ENCODE measurements at regions not wholly inside any gene's neighbourhood (a gene's known extent, or its start where the extent isn't known, plus 50 kb on each side); places are given as distances from the start of the nearest gene placed in this dataset.

DNA sequence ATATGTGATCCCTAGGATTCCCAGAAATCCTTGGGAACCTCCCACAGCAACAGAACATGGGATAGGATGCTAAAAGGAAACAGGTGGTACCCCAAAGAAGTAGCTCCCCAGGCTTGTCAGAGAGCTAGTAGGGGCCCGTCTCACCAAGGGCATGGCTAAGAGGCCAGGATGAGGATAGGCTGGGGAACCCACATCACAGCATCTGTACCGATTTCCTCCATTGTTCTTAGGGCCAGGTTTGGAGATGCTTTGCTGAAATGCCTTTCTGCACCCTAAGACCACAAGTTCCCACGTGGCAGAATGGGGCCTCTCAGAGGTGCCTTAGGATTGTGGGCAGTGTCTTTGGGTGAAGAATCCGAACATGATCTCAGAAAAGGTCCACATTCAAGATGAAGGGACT lies 169.5 kb downstream of the HS3ST3B1 start:
- H3K4me3 ChIP-seq (ENCODE audit: control insufficient read depth, low read depth, low read length) = no peak overlapping the region
- DNase-seq (ENCODE audit: low read depth) = no peak
- TF ChIP-seq, protein P1, sequence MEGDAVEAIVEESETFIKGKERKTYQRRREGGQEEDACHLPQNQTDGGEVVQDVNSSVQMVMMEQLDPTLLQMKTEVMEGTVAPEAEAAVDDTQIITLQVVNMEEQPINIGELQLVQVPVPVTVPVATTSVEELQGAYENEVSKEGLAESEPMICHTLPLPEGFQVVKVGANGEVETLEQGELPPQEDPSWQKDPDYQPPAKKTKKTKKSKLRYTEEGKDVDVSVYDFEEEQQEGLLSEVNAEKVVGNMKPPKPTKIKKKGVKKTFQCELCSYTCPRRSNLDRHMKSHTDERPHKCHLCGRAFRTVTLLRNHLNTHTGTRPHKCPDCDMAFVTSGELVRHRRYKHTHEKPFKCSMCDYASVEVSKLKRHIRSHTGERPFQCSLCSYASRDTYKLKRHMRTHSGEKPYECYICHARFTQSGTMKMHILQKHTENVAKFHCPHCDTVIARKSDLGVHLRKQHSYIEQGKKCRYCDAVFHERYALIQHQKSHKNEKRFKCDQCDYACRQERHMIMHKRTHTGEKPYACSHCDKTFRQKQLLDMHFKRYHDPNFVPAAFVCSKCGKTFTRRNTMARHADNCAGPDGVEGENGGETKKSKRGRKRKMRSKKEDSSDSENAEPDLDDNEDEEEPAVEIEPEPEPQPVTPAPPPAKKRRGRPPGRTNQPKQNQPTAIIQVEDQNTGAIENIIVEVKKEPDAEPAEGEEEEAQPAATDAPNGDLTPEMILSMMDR (IDR thresholded peaks at IDR 0.05; ENCODE audit: control insufficient read depth, insufficient read depth, low read depth, low read length, missing control alignments) = no peak

DNA sequence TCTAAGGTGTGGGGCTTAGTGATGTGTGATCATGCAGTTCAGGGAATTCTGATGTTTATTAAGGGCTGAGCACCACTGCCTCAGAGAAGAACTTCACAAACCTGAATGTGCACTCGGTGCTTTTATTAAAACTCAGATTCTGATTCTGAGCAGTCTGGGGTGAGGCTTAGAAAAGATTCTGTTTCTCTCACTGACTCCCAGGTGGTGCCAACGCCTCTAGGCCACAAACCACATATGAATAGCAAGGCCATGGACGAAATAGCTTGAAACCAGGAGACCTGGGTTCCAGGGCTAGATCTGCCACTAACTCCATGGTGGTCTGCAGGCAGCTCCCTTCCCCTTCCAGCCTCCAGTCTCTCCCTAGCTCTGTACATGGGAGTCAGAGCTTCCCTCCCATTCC lies 169.1 kb downstream of the HS3ST3B1 start:
- TF ChIP-seq, protein P1 (IDR thresholded peaks at IDR 0.05; ENCODE audit: control insufficient read depth, insufficient read depth, low read depth, low read length, missing control alignments) = no peak
- H3K4me3 ChIP-seq (ENCODE audit: control insufficient read depth, low read depth, low read length) = no peak overlapping the region
- no peak for DNase-seq (ENCODE audit: low read depth)

DNA sequence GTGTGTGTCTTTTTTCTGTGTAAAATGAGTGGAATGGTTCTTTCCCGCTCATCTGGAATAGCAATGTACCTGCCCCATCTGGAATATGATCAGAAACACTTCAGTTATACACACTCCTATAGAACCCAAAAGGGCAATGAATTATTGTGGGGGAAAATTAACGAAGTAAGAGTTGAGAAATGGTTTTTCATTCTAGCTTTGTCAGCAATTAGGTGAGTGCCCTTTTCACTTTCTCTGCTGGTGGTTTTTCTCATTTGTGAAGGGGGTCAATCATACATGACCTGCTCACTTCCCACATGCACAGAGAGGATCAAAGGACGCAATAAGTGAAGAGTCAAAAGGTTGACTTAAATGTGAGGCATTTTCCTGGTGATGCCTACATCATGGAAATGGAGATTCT lies 168.0 kb downstream of the HS3ST3B1 start:
- TF ChIP-seq, protein P1 (IDR thresholded peaks at IDR 0.05; ENCODE audit: control insufficient read depth, insufficient read depth, low read depth, low read length, missing control alignments) = no peak
- DNase-seq (ENCODE audit: low read depth) = no peak

DNA sequence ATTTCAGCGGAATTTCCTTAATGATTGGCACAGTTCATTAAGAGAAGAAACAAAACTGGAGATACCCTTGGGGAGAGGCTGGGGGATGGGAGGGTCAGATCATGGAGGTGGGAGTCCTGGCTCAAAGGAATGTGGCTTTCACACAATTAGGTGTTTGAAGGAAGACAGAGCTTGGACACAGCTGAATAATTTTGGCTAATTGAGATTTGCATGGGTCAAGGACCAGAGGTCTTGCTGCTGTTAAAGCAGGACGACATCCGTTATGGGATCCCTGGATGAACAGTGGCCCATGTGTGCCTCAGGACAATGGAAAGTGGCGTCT lies 160.3 kb downstream of the HS3ST3B1 start:
- no peak for DNase-seq (ENCODE audit: low read depth)
- H3K4me3 ChIP-seq (ENCODE audit: control insufficient read depth, low read depth, low read length) = no peak overlapping the region
- TF ChIP-seq, protein P1 (IDR thresholded peaks at IDR 0.05; ENCODE audit: control insufficient read depth, insufficient read depth, low read depth, low read length, missing control alignments) = no peak

More for the DNA sequence above, 168.0 kb downstream of the HS3ST3B1 start:
- H3K4me3 ChIP-seq (ENCODE audit: control insufficient read depth, low read depth, low read length) = no peak overlapping the region

DNA sequence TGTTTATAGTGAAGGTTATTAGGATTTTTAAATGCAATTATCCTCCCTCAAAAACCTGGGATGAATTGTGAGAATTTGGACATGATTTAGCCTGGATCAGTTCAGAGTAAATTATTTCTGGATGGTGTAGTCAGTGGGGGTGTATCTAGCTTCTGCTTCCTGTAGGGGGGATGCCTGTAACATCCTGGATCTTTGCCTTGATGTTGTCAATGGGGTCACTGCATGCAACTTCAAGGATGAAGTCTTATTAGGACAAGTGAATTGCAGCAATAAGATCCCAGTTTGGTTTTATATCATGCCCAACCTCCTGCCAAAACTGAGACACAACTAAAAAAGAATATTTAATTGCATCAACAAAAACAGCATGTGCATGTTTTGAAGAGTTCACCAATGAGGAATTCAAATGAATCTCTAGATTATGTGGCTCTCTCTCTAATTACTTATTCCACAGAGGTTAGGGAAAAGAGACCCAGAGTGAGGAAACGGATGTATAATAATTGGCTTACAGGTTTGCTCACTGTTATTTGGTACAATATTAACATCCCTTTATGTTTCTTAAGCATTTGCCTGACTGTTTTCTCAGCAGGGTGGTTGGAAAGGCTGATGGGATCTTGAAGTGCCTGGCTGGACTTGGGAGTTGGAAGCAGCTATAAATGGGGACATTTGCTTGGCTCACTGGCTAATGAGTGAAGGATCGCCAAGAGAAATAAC lies 159.8 kb downstream of the HS3ST3B1 start:
- TF ChIP-seq, protein P1 (IDR thresholded peaks at IDR 0.05; ENCODE audit: control insufficient read depth, insufficient read depth, low read depth, low read length, missing control alignments) = no peak
- no peak overlapping the region for H3K4me3 ChIP-seq (ENCODE audit: control insufficient read depth, low read depth, low read length)
- DNase-seq (ENCODE audit: low read depth) = no peak

DNA sequence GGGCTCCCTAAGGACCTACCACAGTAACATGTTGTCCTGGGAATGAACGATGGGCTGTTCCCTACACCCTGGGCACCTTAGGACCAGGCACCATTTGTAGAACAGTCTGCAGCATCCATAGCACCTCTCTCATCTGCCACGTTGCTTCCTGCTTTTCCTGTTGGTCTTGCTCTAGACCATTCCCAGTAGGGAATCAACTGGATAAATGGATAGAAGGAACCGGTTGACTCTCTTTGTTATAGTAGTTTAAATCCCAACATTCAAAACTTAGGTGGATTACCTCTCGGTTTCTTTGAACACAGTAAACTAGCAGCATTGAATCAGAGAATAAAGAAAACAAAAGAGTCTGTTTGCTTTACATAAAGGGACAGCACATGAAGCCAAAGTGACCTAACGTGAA lies 159.1 kb downstream of the HS3ST3B1 start:
- no peak for DNase-seq (ENCODE audit: low read depth)
- TF ChIP-seq, protein P1 (IDR thresholded peaks at IDR 0.05; ENCODE audit: control insufficient read depth, insufficient read depth, low read depth, low read length, missing control alignments) = no peak
- H3K4me3 ChIP-seq (ENCODE audit: control insufficient read depth, low read depth, low read length) = no peak overlapping the region
